Panc1 (cell line): ENCODE measurements at regions not wholly inside any gene's neighbourhood (a gene's known extent, or its start where the extent isn't known, plus 50 kb on each side); places are given as distances from the start of the nearest gene placed in this dataset.

Source experiments
- ATAC-seq: fragments of 200-7000 bp; cut with Tn5 transposase; 2 replicates; pipeline ENCODE4 v1.9.1; 2020; ENCODE audit warnings: mild to moderate bottlenecking, moderate library complexity
- BruUV-seq: library from RNA; stranded (reverse); fragments of 400-500 nt; replicated peaks from 2 replicates; lab custom pipeline; 2021; lab: Mats Ljungman, UMichigan
- CTCF ChIA-PET: fragments of 300-600 bp; sonication (Branson Sonifier 250); formaldehyde crosslinking; loops from one replicate; lab custom pipeline; 2022; ENCODE audit warnings: antibody characterized with exemption; lab: Charles Lee
- POLR2A ChIA-PET: fragments of 300-600 bp; sonication (Branson Sonifier 250); formaldehyde crosslinking; loops from one replicate; lab custom pipeline; 2022; ENCODE audit warnings: antibody characterized with exemption; lab: Charles Lee
- DNase-seq: peaks from one replicate; pipeline ENCODE4 v3.0.0-alpha.2; 2010; ENCODE audit warnings: low read depth, low spot score
- H3K27ac ChIP-seq: 2 replicates; pipeline ENCODE4 v1.5.1; 2011; ENCODE audit warnings: mild to moderate bottlenecking, low read length, inconsistent platforms
- H3K27me3 ChIP-seq: fragments of 200-500 bp; sonication (Bioruptor generic); 2 replicates; pipeline ENCODE4 v1.6.0; 2014; ENCODE audit warnings: low read length, inconsistent platforms; ENCODE audit not compliant: control insufficient read depth, insufficient read depth
- H3K36me3 ChIP-seq: fragments of 200-500 bp; sonication (Bioruptor generic); 2 replicates; pipeline ENCODE4 v1.5.1; 2014; ENCODE audit warnings: inconsistent platforms, mild to moderate bottlenecking, low read length, moderate library complexity; ENCODE audit not compliant: control insufficient read depth, insufficient read depth
- H3K4me1 ChIP-seq: 2 replicates; pipeline ENCODE4 v1.5.1; 2011; ENCODE audit warnings: inconsistent platforms, mild to moderate bottlenecking, low read length, moderate library complexity; ENCODE audit not compliant: control insufficient read depth, insufficient read depth
- H3K4me3 ChIP-seq, 2 experiments: 2 replicates each; pipeline ENCODE4 v1.5.1; 2011 to 2012; ENCODE audit warnings: low read depth in 2 of 2, low read length in 2 of 2, mild to moderate bottlenecking in 2 of 2, inconsistent platforms in 1 of 2, moderate library complexity in 1 of 2
- H3K9me3 ChIP-seq: fragments of 200-500 bp; sonication (Bioruptor generic); 2 replicates; pipeline ENCODE4 v1.5.1; 2014; ENCODE audit warnings: low read depth, mild to moderate bottlenecking, inconsistent platforms, low read length, moderate library complexity; ENCODE audit not compliant: control insufficient read depth, insufficient read depth
- CTCF ChIP-seq: fragments of 450-650 bp; IDR thresholded peaks from 2 replicates; pipeline ENCODE4 v1.5.1; 2017; ENCODE audit warnings: mild to moderate bottlenecking
- POLR2AphosphoS5 ChIP-seq: IDR thresholded peaks from 2 replicates; pipeline ENCODE4 v1.6.1; 2012; ENCODE audit warnings: mild to moderate bottlenecking, low read depth, low read length, moderate library complexity
- SIN3A ChIP-seq: IDR thresholded peaks from 2 replicates; pipeline ENCODE4 v1.6.1; 2012; ENCODE audit warnings: low read depth, mild to moderate bottlenecking, low read length, moderate library complexity, borderline replicate concordance; ENCODE audit not compliant: insufficient read depth
- TCF7L2 ChIP-seq: IDR thresholded peaks from 2 replicates; pipeline ENCODE4 v1.6.1; 2011; ENCODE audit warnings: mild to moderate bottlenecking, low read depth, low read length, inconsistent platforms
- in situ Hi-C: cut with HindIII; loops from 2 replicates; pipeline ENCODE4 v1.10.0; 2016; ENCODE audit warnings: low sequenced_read_pairs, low pct_unique_long_range_greater_than_20kb
- intact Hi-C: fragments of 100-400 bp; cut with micrococcal nuclease; formaldehyde crosslinking; loops from one replicate; pipeline ENCODE4 v1.10.0; 2022; ENCODE audit not compliant: unreplicated experiment
- TF ChIP-seq, protein P1 (sequence below), 2 experiments: IDR thresholded peaks; 2 replicates each; pipeline ENCODE4 v1.6.1; 2011 to 2012; ENCODE audit warnings: low read depth in 2 of 2, control low read depth in 1 of 2, low read length in 1 of 2, mild to moderate bottlenecking in 1 of 2, moderate library complexity in 1 of 2; ENCODE audit not compliant: insufficient read depth in 1 of 2

DNA sequence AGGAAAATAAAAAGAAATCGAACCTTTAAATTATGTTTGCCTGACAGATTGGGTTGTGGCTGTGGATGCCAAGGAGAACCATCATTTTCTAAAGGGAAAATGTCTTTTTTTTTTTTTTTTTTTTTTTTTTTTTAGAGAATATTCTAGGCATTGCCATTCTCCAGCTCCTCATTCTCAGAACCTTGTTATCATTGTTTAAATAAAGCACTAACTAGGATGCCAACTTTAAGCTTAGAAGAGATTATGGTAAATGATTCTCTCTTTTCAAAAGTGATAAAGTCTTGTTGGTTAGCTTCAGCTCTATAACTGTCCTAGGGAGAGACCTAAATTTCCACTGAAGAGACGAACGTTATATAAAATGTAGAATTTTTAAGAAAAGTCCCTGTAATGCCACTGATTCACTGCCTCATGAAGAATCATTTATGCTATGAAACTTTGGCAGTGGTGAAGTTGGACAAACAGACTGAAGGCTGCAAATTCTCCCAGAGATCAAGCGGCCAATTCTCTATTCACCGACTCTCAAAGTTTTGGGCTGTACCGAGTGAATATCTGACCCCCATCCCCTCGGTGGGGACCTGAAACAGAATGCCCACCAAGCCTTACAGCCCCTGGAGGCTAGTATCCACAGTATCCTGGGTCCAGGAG, 207.9 kb upstream of the PITRM1 start:
- intact Hi-C loops (no loop called here), in situ Hi-C loops (no loop called here)
- DNase-seq (no peak), ATAC-seq (no peak)
- H3K4me3 ChIP-seq = no peak overlapping the region
- no peaks in the 10 kb centered on the region; the same call in 1 of the 2 replicates for H3K9me3 ChIP-seq
- H3K27me3 ChIP-seq = no peaks in the 10 kb centered on the region
- TF ChIP-seq SIN3A = no peak
- no peaks in the 10 kb centered on the region for H3K4me1 ChIP-seq
- no peak overlapping the region for H3K27ac ChIP-seq
- no peaks in the 10 kb centered on the region for H3K36me3 ChIP-seq
- CTCF ChIA-PET = no interaction called here
- POLR2A ChIA-PET = interaction anchor here (0.6 kb wide), 1 partner anchor 403 kb away, joined by 9 read pairs; no protein-coding TSS in a partner anchor
- BruUV-seq = no TSS peak

- no peak for TF ChIP-seq CTCF
- ChIA-PET POLR2A (no interaction called here), CTCF (no interaction called here)
- H3K9me3 ChIP-seq = no peaks in the 10 kb centered on the region
- DNase-seq (no peak), ATAC-seq (no peak)
- in situ Hi-C loops (no loop called here), intact Hi-C loops (no loop called here)
- H3K4me1 ChIP-seq = no peaks in the 10 kb centered on the region
- BruUV-seq = no TSS peak
- H3K4me3 ChIP-seq = no peak overlapping the region
- no peak overlapping the region for H3K27ac ChIP-seq
- no peaks in the 10 kb centered on the region for H3K27me3 ChIP-seq
- H3K36me3 ChIP-seq = no peaks in the 10 kb centered on the region
These were observed 204.0 kb upstream of the PITRM1 start for GRCh38 chr10:3376631-3377030.

- in situ Hi-C loops = no loop called here
- POLR2A ChIA-PET = no interaction called here
- no peak for TF ChIP-seq TCF7L2
- no peak for TF ChIP-seq SIN3A
- no peak for TF ChIP-seq CTCF
- TF ChIP-seq, protein P1, sequence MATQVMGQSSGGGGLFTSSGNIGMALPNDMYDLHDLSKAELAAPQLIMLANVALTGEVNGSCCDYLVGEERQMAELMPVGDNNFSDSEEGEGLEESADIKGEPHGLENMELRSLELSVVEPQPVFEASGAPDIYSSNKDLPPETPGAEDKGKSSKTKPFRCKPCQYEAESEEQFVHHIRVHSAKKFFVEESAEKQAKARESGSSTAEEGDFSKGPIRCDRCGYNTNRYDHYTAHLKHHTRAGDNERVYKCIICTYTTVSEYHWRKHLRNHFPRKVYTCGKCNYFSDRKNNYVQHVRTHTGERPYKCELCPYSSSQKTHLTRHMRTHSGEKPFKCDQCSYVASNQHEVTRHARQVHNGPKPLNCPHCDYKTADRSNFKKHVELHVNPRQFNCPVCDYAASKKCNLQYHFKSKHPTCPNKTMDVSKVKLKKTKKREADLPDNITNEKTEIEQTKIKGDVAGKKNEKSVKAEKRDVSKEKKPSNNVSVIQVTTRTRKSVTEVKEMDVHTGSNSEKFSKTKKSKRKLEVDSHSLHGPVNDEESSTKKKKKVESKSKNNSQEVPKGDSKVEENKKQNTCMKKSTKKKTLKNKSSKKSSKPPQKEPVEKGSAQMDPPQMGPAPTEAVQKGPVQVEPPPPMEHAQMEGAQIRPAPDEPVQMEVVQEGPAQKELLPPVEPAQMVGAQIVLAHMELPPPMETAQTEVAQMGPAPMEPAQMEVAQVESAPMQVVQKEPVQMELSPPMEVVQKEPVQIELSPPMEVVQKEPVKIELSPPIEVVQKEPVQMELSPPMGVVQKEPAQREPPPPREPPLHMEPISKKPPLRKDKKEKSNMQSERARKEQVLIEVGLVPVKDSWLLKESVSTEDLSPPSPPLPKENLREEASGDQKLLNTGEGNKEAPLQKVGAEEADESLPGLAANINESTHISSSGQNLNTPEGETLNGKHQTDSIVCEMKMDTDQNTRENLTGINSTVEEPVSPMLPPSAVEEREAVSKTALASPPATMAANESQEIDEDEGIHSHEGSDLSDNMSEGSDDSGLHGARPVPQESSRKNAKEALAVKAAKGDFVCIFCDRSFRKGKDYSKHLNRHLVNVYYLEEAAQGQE (IDR thresholded peaks at IDR 0.05; ENCODE audit: insufficient read depth in 1 of 2, low read depth in 2 of 2, low read length in 1 of 2) = no peak
- no peak for TF ChIP-seq POLR2AphosphoS5
- Histone ChIP-seq H3K27ac (no peak overlapping the region), H3K4me1 (no peaks in the 10 kb centered on the region), H3K36me3 (no peaks in the 10 kb centered on the region), H3K9me3 (no peaks in the 10 kb centered on the region), H3K27me3 (no peaks in the 10 kb centered on the region), H3K4me3 (no peak overlapping the region)
- no peak for ATAC-seq
- CTCF ChIA-PET = no interaction called here
- intact Hi-C loops = no loop called here
- BruUV-seq = no TSS peak
- no peak for DNase-seq
These were observed 202.9 kb upstream of the PITRM1 start for GRCh38 chr10:3375505-3375904.
